HG03135 (cell line): ENCODE measurements at regions not wholly inside any gene's neighbourhood (a gene's known extent, or its start where the extent isn't known, plus 50 kb on each side); places are given as distances from the start of the nearest gene placed in this dataset.

Experiments
- ATAC-seq: cut with Tn5 transposase; IDR thresholded peaks from one replicate; pipeline ENCODE4 v1.9.1; 2021; ENCODE audit warnings: mild to moderate bottlenecking, moderate library complexity; ENCODE audit not compliant: unreplicated experiment

DNA sequence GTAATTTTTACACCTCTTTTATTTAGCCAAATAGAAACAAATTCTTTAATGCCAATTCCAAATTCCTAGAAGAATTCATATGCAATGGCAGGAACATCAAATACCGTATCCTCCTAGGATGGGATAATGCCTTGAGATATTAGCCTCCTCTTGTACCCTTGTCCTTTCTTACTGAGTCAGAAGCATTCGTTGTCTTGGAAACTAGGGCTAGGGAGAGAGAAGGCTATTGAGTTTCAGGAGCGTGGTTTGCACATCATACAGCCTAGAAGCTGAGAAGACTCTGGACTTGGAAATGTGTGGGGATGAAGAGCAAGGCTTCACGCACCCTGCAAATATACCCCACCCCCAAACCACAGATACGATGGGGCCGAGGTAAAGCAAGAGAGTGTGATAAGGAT lies 300.7 kb downstream of the SP3 start:
- no peak for ATAC-seq

DNA sequence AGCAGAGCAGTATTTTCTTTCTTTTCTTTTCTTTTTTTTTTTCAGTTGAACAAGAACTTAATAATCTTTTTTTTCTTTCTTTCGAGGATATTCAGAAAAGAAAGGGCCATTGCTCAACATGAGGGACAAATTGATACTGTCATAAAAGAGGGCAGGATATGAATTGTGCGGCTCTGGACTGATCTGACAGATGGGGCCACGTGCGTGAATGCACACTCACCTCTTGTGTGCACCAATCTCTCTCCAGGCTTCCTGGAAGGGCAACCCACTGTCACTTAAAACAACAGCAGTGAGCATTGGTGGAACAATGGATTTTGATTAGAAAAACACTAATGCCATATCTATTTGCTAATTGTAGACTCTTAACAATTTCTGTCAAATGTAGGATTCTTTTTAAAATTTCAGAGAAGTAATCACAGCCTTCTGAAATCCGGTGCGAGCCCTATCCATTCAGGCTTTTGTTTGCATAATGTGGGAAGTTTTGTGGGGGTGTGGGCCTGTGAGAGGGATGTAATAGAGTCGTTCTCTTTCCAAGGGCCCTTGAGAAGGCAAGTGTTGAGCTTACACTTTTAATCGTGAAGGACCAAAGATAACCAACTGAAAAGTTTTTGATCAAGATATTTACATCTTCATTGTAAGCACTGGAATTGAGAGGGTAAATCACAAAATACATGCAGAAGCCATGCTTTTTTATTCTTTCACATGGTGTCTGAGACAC lies 298.8 kb downstream of the SP3 start:
- no peak for ATAC-seq

DNA sequence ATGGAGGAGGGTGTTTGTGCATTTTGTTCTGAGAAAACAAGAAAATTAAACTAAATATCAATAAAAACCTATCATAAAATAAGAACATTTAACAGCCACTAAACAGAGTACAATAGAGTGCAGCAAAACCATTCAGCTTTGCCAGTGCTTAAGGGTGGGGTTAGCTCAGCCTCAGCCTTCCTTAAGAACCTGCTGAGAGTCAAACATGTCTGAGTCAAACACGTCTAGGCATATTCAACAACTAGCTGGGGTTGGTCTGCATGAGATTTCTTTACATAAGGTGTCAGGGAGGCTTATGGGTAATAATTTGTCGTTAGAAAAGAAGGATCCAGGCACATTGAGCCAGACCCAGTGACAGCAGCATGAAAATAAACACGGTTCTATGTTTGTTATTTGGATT lies 298.2 kb downstream of the SP3 start:
- ATAC-seq, result no peak

DNA sequence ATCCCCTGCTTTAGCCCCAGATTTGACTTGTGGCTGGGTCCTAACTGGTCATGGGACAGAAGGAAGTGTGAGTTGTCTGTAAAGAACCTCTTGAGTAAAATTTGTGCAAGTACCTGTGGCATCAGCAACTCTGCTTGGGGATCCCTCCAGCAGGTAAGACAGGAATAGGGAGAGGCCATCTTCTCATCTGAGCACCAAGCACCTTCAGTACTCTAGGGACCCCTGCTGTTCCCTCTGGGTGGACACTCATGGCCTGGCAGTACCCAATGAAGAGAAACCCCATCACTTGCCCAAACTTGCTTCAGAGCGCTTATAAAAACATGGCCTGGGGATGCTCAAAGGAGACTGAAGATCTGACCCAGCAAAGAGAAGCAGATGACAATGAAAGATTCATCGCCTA lies 297.8 kb downstream of the SP3 start:
- ATAC-seq, result no peak

DNA sequence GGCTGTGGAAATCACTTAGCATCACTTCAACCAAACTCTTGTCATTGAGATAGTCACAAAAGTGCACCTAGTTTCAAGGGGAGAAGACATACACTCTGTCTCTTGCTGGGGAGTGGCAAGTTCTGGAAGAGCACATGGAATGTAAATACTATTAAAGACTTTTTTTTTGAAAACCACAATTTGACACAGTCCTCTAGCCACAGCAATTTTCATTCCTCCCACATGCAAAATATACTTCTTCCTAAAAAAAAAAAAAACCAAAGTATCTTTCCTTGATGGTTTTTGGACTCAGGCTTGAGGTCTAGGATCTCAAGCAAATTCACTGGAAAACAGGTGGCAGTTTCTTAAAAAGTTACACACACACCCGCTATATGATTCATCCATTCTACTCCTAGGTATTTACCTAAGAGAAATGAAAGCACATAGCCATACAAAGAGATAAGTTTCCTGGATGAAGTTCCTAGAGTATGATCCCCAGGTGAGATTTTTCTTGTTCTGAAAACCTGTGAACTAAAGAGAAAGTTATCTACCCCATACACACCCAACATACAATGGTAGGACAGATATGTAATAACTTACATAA lies 295.8 kb downstream of the SP3 start:
- ATAC-seq, result no peak

DNA sequence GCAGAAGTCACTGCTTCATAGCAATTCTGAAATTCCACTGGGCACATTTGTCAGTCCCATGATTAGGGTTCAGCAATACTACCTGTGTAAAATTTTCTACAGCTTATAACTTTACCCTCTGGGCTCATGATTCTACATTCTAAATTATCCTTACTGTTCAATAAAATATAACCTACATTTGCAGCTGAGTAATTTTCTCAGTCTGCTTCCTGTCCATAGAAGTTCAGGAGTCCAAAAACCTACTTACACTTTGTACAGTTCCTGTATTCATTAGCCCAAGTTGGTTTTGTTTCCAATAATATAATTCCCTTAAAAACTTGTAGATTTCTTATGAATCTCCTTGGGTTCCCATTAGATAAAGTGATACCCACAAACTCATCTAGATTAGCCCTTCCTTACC lies 295.3 kb downstream of the SP3 start:
- no peak for ATAC-seq

DNA sequence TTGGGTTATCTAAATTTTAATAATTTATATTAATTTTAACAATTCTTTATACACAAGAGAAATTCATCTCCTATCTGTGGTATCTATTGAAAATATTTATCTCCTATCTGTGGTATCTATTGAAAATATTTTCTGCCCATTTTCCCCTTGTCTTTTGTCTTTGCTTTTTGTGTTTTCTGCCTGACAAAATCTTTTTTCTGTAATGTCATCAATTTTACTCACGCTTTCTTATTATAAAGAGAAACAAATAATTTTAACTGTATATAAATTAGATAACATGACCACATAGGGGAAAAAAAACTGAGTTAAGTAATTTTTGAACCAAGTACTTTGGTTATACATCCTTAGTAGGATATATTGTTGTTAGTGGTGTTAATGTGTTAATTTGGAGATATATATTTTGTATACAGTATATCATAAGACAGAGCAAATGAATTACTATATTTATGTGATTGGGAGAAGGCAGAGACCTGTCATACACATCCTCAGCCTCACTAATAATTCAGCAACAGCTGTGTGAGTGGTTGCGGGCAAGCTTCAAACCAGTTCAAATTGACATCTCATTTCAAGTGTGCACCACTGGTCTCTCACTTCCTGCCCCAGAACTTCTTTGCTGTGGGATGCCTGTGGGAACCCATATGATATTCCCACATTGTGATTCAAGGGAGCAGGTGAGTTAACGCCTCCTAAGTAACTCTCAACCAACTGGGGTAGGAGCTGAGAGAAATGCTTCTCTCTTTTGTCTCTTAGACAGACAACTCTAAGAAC lies 292.4 kb downstream of the SP3 start:
- ATAC-seq, result no peak

DNA sequence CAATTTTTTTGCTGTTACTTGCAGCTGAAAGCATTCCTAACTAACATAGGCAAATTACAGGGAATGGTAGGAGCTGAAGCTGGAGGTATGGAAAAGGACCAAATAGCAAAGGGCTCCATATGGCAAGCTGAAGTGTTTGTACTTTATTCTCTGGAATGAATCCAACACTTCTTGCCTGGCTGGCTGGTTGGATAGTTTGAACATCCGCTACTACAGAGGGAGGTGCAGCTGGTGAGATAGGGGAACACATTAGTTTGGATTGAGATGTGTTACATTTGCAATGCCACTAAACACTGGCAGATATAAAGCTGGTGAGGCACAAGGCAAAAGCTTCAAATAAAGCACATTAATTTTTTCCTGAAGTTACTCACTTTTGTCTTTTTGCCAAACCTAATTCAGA lies 291.5 kb downstream of the SP3 start:
- ATAC-seq, result no peak

DNA sequence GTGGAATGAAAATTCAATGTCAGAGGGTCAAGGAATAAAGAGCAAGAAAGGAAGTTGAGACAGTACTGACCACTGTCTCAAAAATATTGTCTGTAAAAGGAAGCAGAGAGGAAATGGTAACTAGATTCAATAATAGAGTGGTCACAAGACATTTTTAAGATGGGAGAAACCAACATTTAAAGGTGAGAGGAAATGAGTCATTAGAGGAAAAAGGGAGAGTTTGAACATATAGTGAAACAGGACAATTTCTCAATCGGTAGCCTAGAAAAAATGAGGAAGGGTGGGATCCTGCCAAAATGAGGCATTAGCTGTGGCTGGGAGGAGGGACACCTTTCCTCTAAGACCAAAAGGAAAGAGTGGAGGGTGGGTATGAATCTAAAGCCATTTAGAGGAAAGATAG lies 288.5 kb downstream of the SP3 start:
- ATAC-seq, result no peak

DNA sequence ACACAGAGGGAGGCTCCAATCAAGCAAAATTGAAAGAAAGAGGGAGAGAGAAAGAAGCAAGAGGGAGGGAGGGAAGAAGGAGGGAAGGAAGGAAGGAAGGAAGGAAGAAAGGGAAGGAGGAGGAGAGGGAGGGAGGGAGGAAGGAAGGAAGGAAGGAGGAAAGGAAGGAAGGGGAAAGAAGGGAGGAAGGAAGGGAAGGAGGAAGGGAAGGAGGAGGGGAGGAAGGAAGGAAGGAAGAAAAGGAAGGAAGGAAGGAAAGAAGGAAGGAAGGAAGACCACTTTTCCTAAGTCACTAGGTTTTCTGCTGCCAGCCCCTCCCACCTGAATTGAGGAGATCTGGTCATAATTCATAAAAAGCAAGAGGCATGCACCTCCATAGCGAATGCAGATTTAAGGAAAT lies 287.0 kb downstream of the SP3 start:
- ATAC-seq, result no peak

DNA sequence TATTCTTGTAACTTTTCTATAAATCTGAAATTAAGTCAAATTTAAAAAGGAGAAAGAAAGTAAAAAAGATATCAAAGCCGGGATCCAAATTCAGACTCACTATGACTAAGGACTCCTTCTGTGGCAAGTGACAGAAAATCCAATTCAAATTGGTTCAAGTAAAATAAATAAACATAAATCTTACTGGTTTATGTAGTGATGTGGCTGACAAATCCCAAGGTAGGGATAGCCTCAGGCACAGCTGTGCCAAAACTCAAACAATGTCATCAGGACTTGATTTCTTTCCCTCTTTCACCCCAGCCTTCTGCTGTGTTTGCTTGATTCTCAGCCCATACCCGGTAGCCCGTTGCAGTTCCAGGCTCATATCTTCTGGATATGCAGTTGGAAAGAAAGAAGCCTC lies 284.6 kb downstream of the SP3 start:
- ATAC-seq, result no peak

DNA sequence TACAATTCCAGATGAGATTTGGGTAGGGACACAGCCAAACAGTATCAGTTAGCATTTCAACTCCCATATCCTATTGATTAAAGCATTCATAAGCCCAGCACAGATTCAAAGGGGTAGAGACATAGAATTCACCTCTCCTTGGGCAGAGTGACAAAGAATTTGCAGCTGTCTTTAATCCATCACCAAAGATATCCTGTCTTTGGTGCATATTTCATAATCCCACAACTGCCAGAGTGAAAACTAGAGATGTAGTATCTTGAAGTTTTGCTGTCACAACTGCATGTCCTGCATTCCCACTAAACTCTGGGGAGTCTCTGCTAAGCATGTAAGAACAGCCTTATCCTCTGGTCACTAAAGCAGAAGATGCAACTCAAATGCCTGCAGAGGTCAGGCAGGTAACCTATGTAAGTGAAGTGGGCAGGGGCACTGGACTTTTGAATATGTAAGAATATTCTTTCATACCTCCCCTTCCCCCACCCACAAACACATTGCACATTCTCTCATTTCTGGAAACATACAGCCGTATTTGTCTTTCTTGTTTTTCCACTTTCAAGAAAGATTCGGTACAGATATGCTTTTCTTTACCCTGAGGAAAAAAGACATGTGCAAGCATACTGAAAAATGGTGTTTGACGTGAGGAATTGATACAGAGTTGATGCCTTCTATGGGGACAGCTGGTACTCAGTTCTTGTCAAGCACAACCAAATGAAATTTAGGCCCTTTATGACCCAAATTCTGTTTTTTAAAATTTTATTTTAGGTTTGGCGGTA lies 283.1 kb downstream of the SP3 start:
- no peak for ATAC-seq

DNA sequence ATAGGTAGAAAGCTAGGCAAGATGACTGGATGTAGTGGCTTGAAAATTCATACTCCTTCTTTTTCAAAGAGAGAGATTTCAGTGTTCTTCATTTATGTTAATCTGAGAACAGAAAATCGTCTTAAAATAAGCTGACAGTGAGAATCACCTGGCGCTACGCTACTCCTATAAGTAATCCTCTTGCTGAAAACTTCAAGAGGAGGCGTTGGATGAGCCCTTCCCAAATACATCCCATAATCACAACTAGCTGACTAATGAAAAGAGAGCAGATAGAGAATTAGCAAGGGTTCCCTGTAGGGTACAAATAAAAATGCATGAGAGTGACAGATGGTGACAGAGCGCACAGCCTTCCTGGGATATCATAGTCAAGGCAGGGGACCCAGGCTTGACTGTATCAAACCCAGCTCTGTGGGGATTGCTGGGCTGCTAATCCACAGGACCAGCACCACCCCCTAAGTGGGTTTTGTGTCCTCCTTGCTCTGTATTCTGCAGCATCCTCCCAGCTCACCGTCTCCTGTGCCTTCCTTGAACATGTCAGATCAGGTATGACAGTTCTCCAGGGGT lies 280.2 kb downstream of the SP3 start:
- ATAC-seq, result no peak

DNA sequence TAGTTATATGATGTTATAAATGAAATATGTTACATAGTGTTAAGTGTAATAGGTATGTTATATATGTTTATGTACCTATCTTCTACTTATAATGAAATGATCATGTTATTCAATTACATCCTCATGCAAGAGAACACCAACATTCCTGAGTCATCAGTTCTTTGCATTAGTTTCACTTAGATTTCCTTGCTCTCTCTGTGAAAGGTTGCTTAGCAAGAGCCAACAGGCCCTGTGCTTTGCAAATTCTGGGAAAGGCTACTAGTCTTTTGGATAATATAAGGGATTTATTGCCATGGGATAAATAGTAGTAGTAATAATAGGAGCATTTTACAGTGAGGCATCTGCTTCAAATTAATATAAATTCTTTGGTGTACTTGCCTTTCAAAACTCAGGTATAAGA lies 274.8 kb downstream of the SP3 start:
- no peak for ATAC-seq

DNA sequence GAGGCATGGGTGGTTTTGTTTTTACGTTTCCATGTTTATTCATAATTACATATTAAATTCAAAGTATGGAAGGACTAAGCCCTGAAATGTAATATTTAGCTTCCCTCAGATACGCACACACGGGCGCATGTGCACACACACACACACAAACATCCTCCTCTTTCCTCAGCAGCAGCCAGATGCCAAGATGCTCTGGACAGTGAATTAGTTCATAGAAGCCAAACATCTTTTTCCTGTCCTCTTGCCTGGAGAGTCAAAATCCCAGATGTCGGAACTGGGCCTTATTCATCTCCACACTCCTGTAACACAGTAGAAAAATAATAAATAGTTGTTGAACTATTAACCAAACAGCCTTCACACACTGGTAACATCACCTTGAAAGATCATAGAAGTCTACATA lies 273.1 kb downstream of the SP3 start:
- ATAC-seq, result no peak

DNA sequence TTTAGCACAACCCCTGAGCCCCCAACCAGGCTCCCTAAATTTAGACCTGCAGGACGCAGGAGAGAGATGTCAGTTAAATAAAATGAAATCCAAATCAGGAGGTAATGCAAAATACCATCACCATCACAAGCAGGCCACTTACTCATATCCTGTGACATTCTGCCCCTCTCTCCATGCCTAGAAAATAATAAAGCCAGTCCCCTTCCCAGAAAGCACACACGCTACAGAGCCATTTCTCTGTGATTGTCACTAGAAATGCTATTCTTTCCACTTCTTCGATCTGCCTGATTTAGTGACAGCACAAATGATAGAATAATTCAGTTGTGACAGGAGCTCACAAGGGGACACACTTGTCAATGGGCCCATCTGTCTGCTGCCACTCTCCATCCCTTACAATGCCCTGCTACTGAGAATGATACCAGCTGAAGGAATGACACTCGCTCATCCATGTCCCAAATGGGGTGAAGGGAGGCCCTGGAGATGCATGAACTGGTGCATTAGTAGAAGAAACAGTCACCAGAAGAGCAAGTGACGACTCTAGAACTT lies 272.1 kb downstream of the SP3 start:
- no peak for ATAC-seq

DNA sequence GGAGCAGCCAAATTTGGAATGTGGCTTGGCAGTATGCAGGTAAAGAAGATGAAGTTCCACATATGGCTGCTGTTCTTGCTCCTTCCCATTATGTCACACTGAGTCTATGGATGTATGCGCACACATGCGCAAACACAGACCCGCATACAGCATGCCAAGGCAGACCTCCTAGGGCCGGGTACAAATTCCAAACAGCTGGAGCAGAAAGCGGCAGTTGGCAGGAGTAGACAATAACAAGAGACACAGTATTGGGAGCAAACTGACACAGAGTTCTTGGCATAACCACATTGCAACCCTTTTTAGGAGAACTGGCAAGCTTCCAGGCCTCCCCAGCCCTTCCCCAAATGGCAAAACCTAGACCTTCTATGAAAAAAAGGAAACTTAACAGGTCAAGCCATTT lies 268.9 kb downstream of the SP3 start:
- ATAC-seq, result no peak

DNA sequence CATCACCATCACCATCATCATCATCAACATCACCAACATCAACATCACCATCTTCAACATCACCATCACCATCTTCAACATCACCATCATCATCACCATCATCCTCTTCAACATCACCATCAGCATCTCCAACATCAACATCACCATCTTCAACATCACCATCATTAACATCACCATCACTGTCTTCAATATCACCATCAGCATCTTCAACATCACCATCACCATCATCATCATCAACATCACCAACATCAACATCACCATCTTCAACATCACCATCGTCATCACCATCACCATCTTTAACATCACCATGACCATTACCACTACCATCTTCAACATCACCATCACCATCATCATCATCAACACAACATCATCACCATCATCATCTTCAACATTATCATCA lies 267.2 kb downstream of the SP3 start:
- ATAC-seq, result no peak

DNA sequence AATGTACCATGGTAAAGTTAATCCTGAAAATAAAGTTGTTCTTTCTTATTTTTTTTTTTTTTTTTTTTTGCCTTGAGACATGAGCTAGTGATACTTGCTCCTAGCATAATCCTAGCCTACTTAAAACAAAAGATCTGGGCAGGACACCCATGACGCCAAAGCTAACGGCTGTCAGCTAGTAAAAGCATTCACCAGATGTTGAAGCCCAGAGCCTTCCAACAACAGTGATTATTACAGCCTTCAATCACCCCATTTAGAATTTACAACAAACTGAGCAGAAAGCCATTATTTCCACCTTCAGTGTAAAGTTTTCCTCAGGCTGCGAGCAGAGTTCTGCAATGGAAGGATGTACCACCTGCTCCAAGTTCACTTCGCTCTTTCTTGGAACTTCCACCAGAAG lies 259.5 kb downstream of the SP3 start:
- ATAC-seq, result no peak

DNA sequence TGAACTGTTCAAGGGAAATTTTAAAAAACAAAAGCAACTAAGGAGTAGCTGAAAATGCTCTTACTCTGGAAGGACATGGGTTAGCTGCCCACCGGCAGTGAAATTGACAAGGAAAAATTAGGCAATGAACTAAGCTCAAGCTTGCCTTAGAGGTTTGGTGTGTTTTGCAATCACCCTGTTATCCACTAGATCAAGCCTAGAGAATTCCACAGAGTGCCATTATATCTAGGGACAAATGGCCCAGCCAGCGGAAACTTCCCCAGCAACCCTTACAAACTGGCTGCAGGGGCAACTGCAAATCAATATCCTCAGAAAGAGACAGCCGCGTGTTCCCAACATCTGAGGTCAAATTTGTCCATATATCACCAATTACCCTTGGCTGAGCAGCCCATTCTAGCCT lies 258.2 kb downstream of the SP3 start:
- ATAC-seq, result no peak

DNA sequence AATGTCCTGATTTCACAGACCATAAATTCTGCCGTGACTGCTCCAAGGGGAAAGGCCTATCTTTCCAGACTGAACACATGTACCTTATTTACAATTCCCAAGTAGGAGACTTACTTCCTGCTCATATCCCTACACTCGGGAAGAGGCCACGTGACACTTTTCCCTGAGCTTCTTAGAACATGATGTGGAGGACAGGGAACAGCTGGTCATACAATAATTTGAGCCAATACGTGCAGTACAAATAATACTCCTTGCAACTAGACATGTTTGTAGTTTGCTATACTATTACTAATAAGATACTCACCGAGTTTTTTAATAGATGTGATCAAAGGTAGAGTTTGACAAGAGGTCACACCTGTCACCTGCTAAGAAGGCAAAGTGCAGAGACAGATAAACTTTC lies 256.4 kb downstream of the SP3 start:
- no peak for ATAC-seq
